K562 (cell line): ENCODE measurements at regions not wholly inside any gene's neighbourhood (a gene's known extent, or its start where the extent isn't known, plus 50 kb on each side); places are given as distances from the start of the nearest gene placed in this dataset.

Experiments
- BRD4 ChIP-seq: fragments of 200-600 bp; sonication (generic); IDR thresholded peaks from 2 replicates; pipeline ENCODE4 v1.6.1; 2017; ENCODE audit warnings: inconsistent platforms
- ETV1 ChIP-seq: fragments of 450-650 bp; conservative IDR thresholded peaks from 2 replicates; pipeline ENCODE4 v1.6.1; 2016; ENCODE audit warnings: missing genetic modification characterization, control low read depth, low read depth, missing compliant biosample characterization
- FOXJ2 ChIP-seq: fragments of 200-800 bp; sonication (Bioruptor generic); IDR thresholded peaks from 2 replicates; pipeline ENCODE4 v1.6.1; 2016; ENCODE audit warnings: missing genetic modification characterization, missing compliant biosample characterization
- MCM7 ChIP-seq, 2 experiments: fragments of 450-650 bp; IDR thresholded peaks; 2 replicates each; pipeline ENCODE4 v1.6.1; 2016 to 2018
- MTA1 ChIP-seq: fragments of 450-650 bp; IDR thresholded peaks from 2 replicates; pipeline ENCODE4 v1.6.1; 2017; ENCODE audit warnings: borderline replicate concordance
- MTF1 ChIP-seq: fragments of 250-450 bp; sonication (Bioruptor Pico); IDR thresholded peaks from 2 replicates; pipeline ENCODE4 v1.9.0; 2021; ENCODE audit warnings: moderate library complexity, mild to moderate bottlenecking, inconsistent platforms, borderline replicate concordance
- POLR2H ChIP-seq: IDR thresholded peaks from 2 replicates; pipeline ENCODE4 v1.6.1; 2016; ENCODE audit warnings: missing genetic modification characterization, low read depth, mild to moderate bottlenecking, control low read depth, missing compliant biosample characterization, moderate library complexity
- RAD21 ChIP-seq, 2 experiments: fragments of 250-450 bp in 1 of 2; fragments of 450-650 bp in 1 of 2; sonication (Bioruptor Pico) in 1 of 2; formaldehyde crosslinking in 1 of 2; IDR thresholded peaks in 1 of 2; conservative IDR thresholded peaks in 1 of 2; 2 replicates each; pipeline versions ENCODE4 v1.4.0 to v1.8.0; 2020 to 2022; ENCODE audit warnings: mild to moderate bottlenecking in 2 of 2, moderate library complexity in 1 of 2
- SNIP1 ChIP-seq: fragments of 450-650 bp; IDR thresholded peaks from 2 replicates; pipeline ENCODE4 v1.7.1; 2017; ENCODE audit warnings: low read depth, mild to moderate bottlenecking
- SOX6 ChIP-seq: fragments of 450-650 bp; IDR thresholded peaks from 2 replicates; pipeline ENCODE4 v1.6.1; 2014; ENCODE audit warnings: mild to moderate bottlenecking
- TCF3 ChIP-seq: sonication (generic); formaldehyde crosslinking; IDR thresholded peaks from 2 replicates; pipeline ENCODE4 v1.4.0; 2020; ENCODE audit warnings: mild to moderate bottlenecking, missing genetic modification reagents
- THRA ChIP-seq: fragments of 450-650 bp; IDR thresholded peaks from 2 replicates; pipeline ENCODE4 v1.6.1; 2017; ENCODE audit warnings: mild to moderate bottlenecking, moderate library complexity
- ZNF239 ChIP-seq: fragments of 250-450 bp; sonication (Bioruptor Pico); IDR thresholded peaks from 2 replicates; pipeline ENCODE4 v1.4.0; 2020; ENCODE audit warnings: mild to moderate bottlenecking
- TF ChIP-seq, protein P1 (sequence below), 2 experiments: IDR thresholded peaks; 2 replicates each; pipeline ENCODE4 v1.6.1; 2011; ENCODE audit warnings: borderline replicate concordance in 1 of 2, control low read depth in 1 of 2, low read depth in 1 of 2, low read length in 1 of 2, mild to moderate bottlenecking in 1 of 2, mixed read lengths in 1 of 2, moderate library complexity in 1 of 2; ENCODE audit not compliant: insufficient read depth in 1 of 2, insufficient read length in 1 of 2, poor library complexity in 1 of 2, severe bottlenecking in 1 of 2; ENCODE audit errors: extremely low read depth in 1 of 2
- TF ChIP-seq, protein P2 (sequence below), 2 experiments: fragments of 450-650 bp in 1 of 2; sonication (generic) in 1 of 2; formaldehyde crosslinking; conservative IDR thresholded peaks; 2 replicates each; pipeline versions ENCODE4 v1.4.0 to v1.8.1; 2020 to 2022; ENCODE audit warnings: mild to moderate bottlenecking in 1 of 2, missing genetic modification reagents in 1 of 2
- TF ChIP-seq, protein P3 (sequence below): fragments of 450-650 bp; IDR thresholded peaks from 2 replicates; pipeline ENCODE4 v1.6.1; 2017; ENCODE audit warnings: antibody characterized with exemption, mild to moderate bottlenecking
- TF ChIP-seq, protein P4 (sequence below): fragments of 250-450 bp; sonication (Bioruptor Pico); IDR thresholded peaks from 2 replicates; pipeline ENCODE4 v1.5.0; 2022; ENCODE audit warnings: mild to moderate bottlenecking

- TF ChIP-seq, protein P1, sequence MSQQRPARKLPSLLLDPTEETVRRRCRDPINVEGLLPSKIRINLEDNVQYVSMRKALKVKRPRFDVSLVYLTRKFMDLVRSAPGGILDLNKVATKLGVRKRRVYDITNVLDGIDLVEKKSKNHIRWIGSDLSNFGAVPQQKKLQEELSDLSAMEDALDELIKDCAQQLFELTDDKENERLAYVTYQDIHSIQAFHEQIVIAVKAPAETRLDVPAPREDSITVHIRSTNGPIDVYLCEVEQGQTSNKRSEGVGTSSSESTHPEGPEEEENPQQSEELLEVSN (IDR thresholded peaks at IDR 0.05; ENCODE audit: borderline replicate concordance in 1 of 2, extremely low read depth in 1 of 2, insufficient read depth in 1 of 2, insufficient read length in 1 of 2, low read depth in 1 of 2, low read length in 1 of 2, poor library complexity in 1 of 2, severe bottlenecking in 1 of 2): no peak
- TF ChIP-seq, protein P2, sequence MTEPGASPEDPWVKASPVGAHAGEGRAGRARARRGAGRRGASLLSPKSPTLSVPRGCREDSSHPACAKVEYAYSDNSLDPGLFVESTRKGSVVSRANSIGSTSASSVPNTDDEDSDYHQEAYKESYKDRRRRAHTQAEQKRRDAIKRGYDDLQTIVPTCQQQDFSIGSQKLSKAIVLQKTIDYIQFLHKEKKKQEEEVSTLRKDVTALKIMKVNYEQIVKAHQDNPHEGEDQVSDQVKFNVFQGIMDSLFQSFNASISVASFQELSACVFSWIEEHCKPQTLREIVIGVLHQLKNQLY (CRISPR knock-in tag; conservative IDR thresholded peaks at IDR 0.05): no peak
- TF ChIP-seq SOX6: no peak
- TF ChIP-seq ETV1 (tag): peak; percentile 27; the same call in 1 of the 2 replicates
- no peak for TF ChIP-seq BRD4
- TF ChIP-seq TCF3 (CRISPR knock-in tag): peak; percentile 32; the same call in 1 of the 2 replicates
- TF ChIP-seq, protein P3, sequence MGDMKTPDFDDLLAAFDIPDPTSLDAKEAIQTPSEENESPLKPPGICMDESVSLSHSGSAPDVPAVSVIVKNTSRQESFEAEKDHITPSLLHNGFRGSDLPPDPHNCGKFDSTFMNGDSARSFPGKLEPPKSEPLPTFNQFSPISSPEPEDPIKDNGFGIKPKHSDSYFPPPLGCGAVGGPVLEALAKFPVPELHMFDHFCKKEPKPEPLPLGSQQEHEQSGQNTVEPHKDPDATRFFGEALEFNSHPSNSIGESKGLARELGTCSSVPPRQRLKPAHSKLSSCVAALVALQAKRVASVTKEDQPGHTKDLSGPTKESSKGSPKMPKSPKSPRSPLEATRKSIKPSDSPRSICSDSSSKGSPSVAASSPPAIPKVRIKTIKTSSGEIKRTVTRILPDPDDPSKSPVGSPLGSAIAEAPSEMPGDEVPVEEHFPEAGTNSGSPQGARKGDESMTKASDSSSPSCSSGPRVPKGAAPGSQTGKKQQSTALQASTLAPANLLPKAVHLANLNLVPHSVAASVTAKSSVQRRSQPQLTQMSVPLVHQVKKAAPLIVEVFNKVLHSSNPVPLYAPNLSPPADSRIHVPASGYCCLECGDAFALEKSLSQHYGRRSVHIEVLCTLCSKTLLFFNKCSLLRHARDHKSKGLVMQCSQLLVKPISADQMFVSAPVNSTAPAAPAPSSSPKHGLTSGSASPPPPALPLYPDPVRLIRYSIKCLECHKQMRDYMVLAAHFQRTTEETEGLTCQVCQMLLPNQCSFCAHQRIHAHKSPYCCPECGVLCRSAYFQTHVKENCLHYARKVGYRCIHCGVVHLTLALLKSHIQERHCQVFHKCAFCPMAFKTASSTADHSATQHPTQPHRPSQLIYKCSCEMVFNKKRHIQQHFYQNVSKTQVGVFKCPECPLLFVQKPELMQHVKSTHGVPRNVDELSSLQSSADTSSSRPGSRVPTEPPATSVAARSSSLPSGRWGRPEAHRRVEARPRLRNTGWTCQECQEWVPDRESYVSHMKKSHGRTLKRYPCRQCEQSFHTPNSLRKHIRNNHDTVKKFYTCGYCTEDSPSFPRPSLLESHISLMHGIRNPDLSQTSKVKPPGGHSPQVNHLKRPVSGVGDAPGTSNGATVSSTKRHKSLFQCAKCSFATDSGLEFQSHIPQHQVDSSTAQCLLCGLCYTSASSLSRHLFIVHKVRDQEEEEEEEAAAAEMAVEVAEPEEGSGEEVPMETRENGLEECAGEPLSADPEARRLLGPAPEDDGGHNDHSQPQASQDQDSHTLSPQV: peak; percentile 48; the same call in 1 of the 2 replicates
- no peak for TF ChIP-seq POLR2H
- TF ChIP-seq MCM7 (IDR thresholded peaks at IDR 0.05): no peak
- TF ChIP-seq, protein P4, sequence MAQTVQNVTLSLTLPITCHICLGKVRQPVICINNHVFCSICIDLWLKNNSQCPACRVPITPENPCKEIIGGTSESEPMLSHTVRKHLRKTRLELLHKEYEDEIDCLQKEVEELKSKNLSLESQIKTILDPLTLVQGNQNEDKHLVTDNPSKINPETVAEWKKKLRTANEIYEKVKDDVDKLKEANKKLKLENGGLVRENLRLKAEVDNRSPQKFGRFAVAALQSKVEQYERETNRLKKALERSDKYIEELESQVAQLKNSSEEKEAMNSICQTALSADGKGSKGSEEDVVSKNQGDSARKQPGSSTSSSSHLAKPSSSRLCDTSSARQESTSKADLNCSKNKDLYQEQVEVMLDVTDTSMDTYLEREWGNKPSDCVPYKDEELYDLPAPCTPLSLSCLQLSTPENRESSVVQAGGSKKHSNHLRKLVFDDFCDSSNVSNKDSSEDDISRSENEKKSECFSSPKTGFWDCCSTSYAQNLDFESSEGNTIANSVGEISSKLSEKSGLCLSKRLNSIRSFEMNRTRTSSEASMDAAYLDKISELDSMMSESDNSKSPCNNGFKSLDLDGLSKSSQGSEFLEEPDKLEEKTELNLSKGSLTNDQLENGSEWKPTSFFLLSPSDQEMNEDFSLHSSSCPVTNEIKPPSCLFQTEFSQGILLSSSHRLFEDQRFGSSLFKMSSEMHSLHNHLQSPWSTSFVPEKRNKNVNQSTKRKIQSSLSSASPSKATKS (CRISPR knock-in tag): no peak
- no peak for TF ChIP-seq MTF1 (CRISPR knock-in tag)
- TF ChIP-seq SNIP1: no peak
- TF ChIP-seq FOXJ2 (tag): no peak
- no peak for TF ChIP-seq THRA
- peak; percentile 23 to 53; a peak in 3 of 4 replicates for TF ChIP-seq RAD21 (CRISPR knock-in tag; conservative IDR thresholded peaks at IDR 0.05 in 1 of 2, IDR thresholded peaks at IDR 0.05 in 1 of 2)
- no peak for TF ChIP-seq MTA1
- TF ChIP-seq ZNF239 (CRISPR knock-in tag): no peak
Measured at GRCh38 chr12:70049596-70050360, 193.5 kb upstream of the CNOT2 start (continued).
